Mucosa of gallbladder (tissue), 1 donor: ENCODE measurements at regions not wholly inside any gene's neighbourhood (a gene's known extent, or its start where the extent isn't known, plus 50 kb on each side); places are given as distances from the start of the nearest gene placed in this dataset.
A peak's percentile ranks its signal among the peaks of the same experiment; 100 is the strongest.

ENCODE experiments used
- DNase-seq: peaks from one replicate; pipeline ENCODE4 v3.0.0-alpha.2; 2020; ENCODE audit warnings: low spot score
- donor health status: DM: no; HTN: no; CAD: no.

GRCh38 chr18:78527984-78528383 lies 451.6 kb upstream of the SALL3 start:
- DNase-seq, result no peak

GRCh38 chr18:78528411-78529258 lies 451.0 kb upstream of the SALL3 start:
- DNase-seq, result no peak

- DNase-seq, result no peak
Observed at GRCh38 chr18:78531637-78532036, 448.0 kb upstream of the SALL3 start.

- DNase-seq, result no peak
Observed at GRCh38 chr18:78538669-78539440, 440.8 kb upstream of the SALL3 start.

GRCh38 chr18:78540636-78541529 lies 438.7 kb upstream of the SALL3 start:
- DNase-seq, result no peak

- DNase-seq, result peak; percentile 87
Observed at GRCh38 chr18:78542204-78542603, 437.4 kb upstream of the SALL3 start.

GRCh38 chr18:78543201-78543725 lies 436.4 kb upstream of the SALL3 start:
- no peak for DNase-seq

- DNase-seq, result no peak
Observed at GRCh38 chr18:78546281-78546680, 433.3 kb upstream of the SALL3 start.

GRCh38 chr18:78547817-78548216 lies 431.8 kb upstream of the SALL3 start:
- DNase-seq, result peak; percentile 4

- DNase-seq, result peak; percentile 5
Observed at GRCh38 chr18:78548261-78549058, 431.2 kb upstream of the SALL3 start.

GRCh38 chr18:78549971-78550370 lies 429.6 kb upstream of the SALL3 start:
- no peak for DNase-seq

GRCh38 chr18:78554944-78555608 lies 424.5 kb upstream of the SALL3 start:
- DNase-seq, result no peak

GRCh38 chr18:78557371-78557770 lies 422.2 kb upstream of the SALL3 start:
- no peak for DNase-seq

- no peak for DNase-seq
Observed at GRCh38 chr18:78558101-78558810, 421.4 kb upstream of the SALL3 start.

- DNase-seq, result no peak
Observed at GRCh38 chr18:78558948-78559347, 420.7 kb upstream of the SALL3 start.

GRCh38 chr18:78559584-78559983 lies 420.0 kb upstream of the SALL3 start:
- no peak for DNase-seq

- DNase-seq, result no peak
Observed at GRCh38 chr18:78561757-78562510, 417.7 kb upstream of the SALL3 start.

- DNase-seq, result no peak
Observed at GRCh38 chr18:78562531-78562961, 417.1 kb upstream of the SALL3 start.

- no peak for DNase-seq
Observed at GRCh38 chr18:78563110-78563509, 416.5 kb upstream of the SALL3 start.
